Endothelial cell of umbilical vein (primary cell): ENCODE measurements at regions not wholly inside any gene's neighbourhood (a gene's known extent, or its start where the extent isn't known, plus 50 kb on each side); places are given as distances from the start of the nearest gene placed in this dataset.
A peak's percentile ranks its signal among the peaks of the same experiment; 100 is the strongest.

Experiments
- BruUV-seq: library from RNA; stranded (reverse); fragments of 400-500 nt; replicated peaks from 2 replicates; lab custom pipeline; 2021; lab: Mats Ljungman, UMichigan
- CTCF ChIA-PET: fragments of 300-600, 350-600 bp; sonication (Branson Sonifier 250); formaldehyde crosslinking; loops from one replicate; lab custom pipeline; 2021; ENCODE audit warnings: antibody characterized with exemption, inconsistent platforms; lab: Charles Lee
- POLR2A ChIA-PET: fragments of 300-600, 350-600 bp; sonication (Branson Sonifier 250); formaldehyde crosslinking; loops from one replicate; lab custom pipeline; 2021; ENCODE audit warnings: antibody characterized with exemption, inconsistent platforms; lab: Charles Lee
- DNase-seq: peaks from one replicate; pipeline ENCODE4 v3.0.0-alpha.2; 2011; ENCODE audit warnings: low read depth, low spot score
- FAIRE-seq: peaks from 2 replicates; lab custom pipeline; 2011; peaks lifted over from hg19 to GRCh38; lab: Jason Lieb, UNC
- H2AFZ ChIP-seq: 2 replicates; pipeline ENCODE4 v1.6.0; 2012; ENCODE audit warnings: low read depth, low read length, control low read depth, inconsistent platforms
- H3K27ac ChIP-seq: 2 replicates; pipeline ENCODE4 v1.5.1; 2011; ENCODE audit warnings: low read depth, mild to moderate bottlenecking, control low read depth, low read length, moderate library complexity; ENCODE audit not compliant: insufficient read depth
- H3K27me3 ChIP-seq, 2 experiments: 2 replicates each; pipeline versions ENCODE4 v1.6.0 to v1.6.1; 2011; ENCODE audit warnings: low read length in 2 of 2, mixed read lengths in 1 of 2; ENCODE audit not compliant: control insufficient read depth in 2 of 2, insufficient read depth in 2 of 2
- H3K36me3 ChIP-seq, 2 experiments: 2 replicates in 1 of 2; 3 replicates in 1 of 2; pipeline ENCODE4 v1.5.1; 2011; ENCODE audit warnings: low read length in 2 of 2, mild to moderate bottlenecking in 1 of 2, moderate library complexity in 1 of 2; ENCODE audit not compliant: control insufficient read depth in 2 of 2, insufficient read depth in 2 of 2; ENCODE audit errors: extremely low read depth in 1 of 2
- H3K4me1 ChIP-seq: 3 replicates; pipeline ENCODE4 v1.5.1; 2011; ENCODE audit warnings: mild to moderate bottlenecking, low read length; ENCODE audit not compliant: control insufficient read depth, insufficient read depth; ENCODE audit errors: extremely low read depth
- H3K4me2 ChIP-seq: 2 replicates; pipeline ENCODE4 v1.6.1; 2011; ENCODE audit warnings: low read length, control low read depth, mixed read lengths; ENCODE audit not compliant: insufficient read depth
- H3K4me3 ChIP-seq, 3 experiments: fragments of 200-600 bp in 1 of 3; sonication (generic), shearing (Covaris generic) in 1 of 3; replicated peaks in 1 of 3; 2 replicates each; pipeline ENCODE4 v1.5.1; 2011 to 2016; ENCODE audit warnings: control low read depth in 3 of 3, low read length in 3 of 3, mild to moderate bottlenecking in 2 of 3, inconsistent platforms in 1 of 3, low read depth in 1 of 3, moderate library complexity in 1 of 3; ENCODE audit not compliant: insufficient read depth in 1 of 3
- H3K79me2 ChIP-seq: 2 replicates; pipeline ENCODE4 v1.6.0; 2012; ENCODE audit warnings: low read length, inconsistent platforms; ENCODE audit not compliant: control insufficient read depth, insufficient read depth
- H3K9ac ChIP-seq: replicated peaks from 2 replicates; pipeline ENCODE3; 2011; ENCODE audit warnings: low read length, control low read depth; ENCODE audit not compliant: insufficient read depth; ENCODE audit errors: extremely low read depth
- H3K9me1 ChIP-seq: replicated peaks from 3 replicates; pipeline ENCODE4 v1.6.0; 2011; ENCODE audit warnings: mild to moderate bottlenecking, low read length; ENCODE audit not compliant: control insufficient read depth, insufficient read depth; ENCODE audit errors: extremely low read depth
- H3K9me3 ChIP-seq: replicated peaks from 2 replicates; pipeline ENCODE4 v1.5.1; 2012; ENCODE audit warnings: low read length, inconsistent platforms; ENCODE audit not compliant: control insufficient read depth, insufficient read depth
- H4K20me1 ChIP-seq: replicated peaks from 2 replicates; pipeline ENCODE3; 2011; ENCODE audit warnings: mild to moderate bottlenecking, low read length; ENCODE audit not compliant: control insufficient read depth, insufficient read depth; ENCODE audit errors: extremely low read depth
- CTCF ChIP-seq, 2 donors: IDR thresholded peaks; 1 replicate in 1 of 2; 2 replicates in 1 of 2; pipeline ENCODE4 v1.5.1; 2011; ENCODE audit warnings: low read length in 2 of 2, mild to moderate bottlenecking in 2 of 2, moderate library complexity in 2 of 2, control low read depth in 1 of 2, inconsistent platforms in 1 of 2, low read depth in 1 of 2; ENCODE audit not compliant: insufficient read depth in 1 of 2; ENCODE audit errors: extremely low read depth in 1 of 2
- EZH2 ChIP-seq: IDR thresholded peaks from 2 replicates; pipeline ENCODE4 v1.6.1; 2012; ENCODE audit warnings: borderline replicate concordance, low read depth, mild to moderate bottlenecking, moderate library complexity, low read length, inconsistent platforms; ENCODE audit not compliant: severe bottlenecking
- FOS ChIP-seq: IDR thresholded peaks from 2 replicates; pipeline ENCODE4 v1.6.1; 2011; ENCODE audit warnings: mild to moderate bottlenecking, low read length, moderate library complexity, borderline replicate concordance; ENCODE audit not compliant: insufficient read depth
- GATA2 ChIP-seq: IDR thresholded peaks from 2 replicates; pipeline ENCODE4 v1.7.0; 2011; ENCODE audit warnings: low read depth, mild to moderate bottlenecking, moderate library complexity, mixed read lengths, low read length; ENCODE audit not compliant: insufficient read length, insufficient read depth
- JUN ChIP-seq: IDR thresholded peaks from 2 replicates; pipeline ENCODE4 v1.6.1; 2011; ENCODE audit warnings: borderline replicate concordance, low read depth; ENCODE audit not compliant: insufficient read length, insufficient read depth
- MAX ChIP-seq: IDR thresholded peaks from 2 replicates; pipeline ENCODE4 v1.6.1; 2011; ENCODE audit not compliant: insufficient read depth, insufficient read length
- MYC ChIP-seq: IDR thresholded peaks from one replicate; pipeline ENCODE4 v1.6.1; 2011; ENCODE audit warnings: mild to moderate bottlenecking, low read depth, low read length
- POLR2A ChIP-seq: IDR thresholded peaks from 2 replicates; pipeline ENCODE4 v1.6.1; 2012; ENCODE audit warnings: low read depth, mild to moderate bottlenecking, control low read depth, low read length
- POLR2AphosphoS5 ChIP-seq: IDR thresholded peaks from 2 replicates; pipeline ENCODE4 v1.6.1; 2012; ENCODE audit warnings: low read depth, mild to moderate bottlenecking, control low read depth, low read length, moderate library complexity; ENCODE audit not compliant: insufficient read depth
- dilution Hi-C: fragments of 300-500 bp; cut with MboI; formaldehyde crosslinking; loops from one replicate; pipeline ENCODE4 v1.15.0; 2019; ENCODE audit warnings: low sequenced_read_pairs; ENCODE audit not compliant: extremely low pct_ligation_motif_present
- intact Hi-C: fragments of 100-400 bp; cut with micrococcal nuclease; formaldehyde crosslinking; loops from one replicate; pipeline ENCODE4 v1.10.0; 2022

- CTCF ChIA-PET: no interaction called here
Observed at GRCh38 chr20:6686171-6686570, 81.3 kb upstream of the BMP2 start.

GRCh38 chr20:6685626-6686025, 81.9 kb upstream of the BMP2 start:
- BruUV-seq: TSS peak; percentile 65
- no peaks in the 10 kb centered on the region for H4K20me1 ChIP-seq
- no peaks in the 10 kb centered on the region for H3K9me1 ChIP-seq
- H3K4me3 ChIP-seq: no peak overlapping the region
- DNase-seq (peak; percentile 21), FAIRE-seq (no peak)
- peaks cover 11% of the 10 kb centered on the region for H3K4me1 ChIP-seq
- TF ChIP-seq CTCF (IDR thresholded peaks at IDR 0.05; ENCODE audit: extremely low read depth in 1 of 2, insufficient read depth in 1 of 2, low read depth in 1 of 2, low read length in 2 of 2) (no peak), FOS (no peak), EZH2 (no peak), MAX (no peak), JUN (no peak), MYC (no peak)
- H2AFZ ChIP-seq: peak overlapping the region; percentile 46
- peak overlapping the region; percentile 63 for H3K27ac ChIP-seq
- intact Hi-C loops (no loop called here), dilution Hi-C loops (no loop called here)
- peak overlapping the region; percentile 40 for H3K4me2 ChIP-seq
- H3K9ac ChIP-seq: no peak overlapping the region
- H3K36me3 ChIP-seq: no peaks in the 10 kb centered on the region
- ChIA-PET CTCF (no interaction called here), POLR2A (no interaction called here)
- no peaks in the 10 kb centered on the region for H3K9me3 ChIP-seq
- no peaks in the 10 kb centered on the region for H3K27me3 ChIP-seq
- H3K79me2 ChIP-seq: no peaks in the 10 kb centered on the region

More at GRCh38 chr20:6686171-6686570, 81.3 kb upstream of the BMP2 start:
- no peak overlapping the region for H3K9ac ChIP-seq
- FAIRE-seq: no peak
- no peak overlapping the region for H2AFZ ChIP-seq
- H3K27ac ChIP-seq: no peak overlapping the region
- no peak overlapping the region for H3K4me2 ChIP-seq
- no peaks in the 10 kb centered on the region for H3K79me2 ChIP-seq
- TF ChIP-seq JUN: no peak
- TF ChIP-seq EZH2: no peak
- TF ChIP-seq POLR2AphosphoS5: no peak
- TF ChIP-seq MYC: no peak
- no peak for TF ChIP-seq POLR2A
- no peak for TF ChIP-seq FOS
- TF ChIP-seq GATA2: no peak
- H4K20me1 ChIP-seq: no peaks in the 10 kb centered on the region
- intact Hi-C loops: no loop called here
- no peaks in the 10 kb centered on the region for H3K9me1 ChIP-seq
- no TSS peak for BruUV-seq
- no peak overlapping the region for H3K4me3 ChIP-seq
- POLR2A ChIA-PET: no interaction called here
- H3K4me1 ChIP-seq: peaks cover 11% of the 10 kb centered on the region
- no peaks in the 10 kb centered on the region for H3K9me3 ChIP-seq
- no peaks in the 10 kb centered on the region for H3K27me3 ChIP-seq
- H3K36me3 ChIP-seq: no peaks in the 10 kb centered on the region
- dilution Hi-C loops: no loop called here
- DNase-seq: no peak
